ENCODE measurements at regions not wholly inside any gene's neighbourhood (a gene's known extent, or its start where the extent isn't known, plus 50 kb on each side); places are given as distances from the start of the nearest gene placed in this dataset.
"Not testable (repeated sequence)": the region's sequence is repeated elsewhere in the genome, so short reads cannot be mapped to it uniquely, and the experiment has no call there.

GRCh38 chr9:113678119-113678858 is 197.8 kb upstream of the ZNF618 start:
- no peak overlapping the region for H2AFZ ChIP-seq
- H3K9me2 ChIP-seq (replicated peaks; ENCODE audit: insufficient read depth), result no peaks in the 10 kb centered on the region
- no peaks in the 10 kb centered on the region for H3K36me3 ChIP-seq (replicated peaks; ENCODE audit: insufficient read depth, low read depth)
- no peaks in the 10 kb centered on the region for H4K20me1 ChIP-seq (ENCODE audit: insufficient read depth, poor library complexity, severe bottlenecking)
- no peak overlapping the region for H3K27ac ChIP-seq
- no peaks in the 10 kb centered on the region for H3K4me1 ChIP-seq (ENCODE audit: insufficient read depth)
- H3K4me2 ChIP-seq, result no peak overlapping the region
- no peak for DNase-seq (ENCODE audit: low spot score)
- no peaks in the 10 kb centered on the region for H3K9me3 ChIP-seq (ENCODE audit: low read depth)
- WGBS (ENCODE audit: low lambda C conversion rate, missing lambda C conversion rate), result 62% methylated on average over 3 of the region's 3 CpGs
- TF ChIP-seq CTCF (IDR thresholded peaks at IDR 0.05; ENCODE audit: poor library complexity), result no peak
- H3K27me3 ChIP-seq, result no peaks in the 10 kb centered on the region
- no peak overlapping the region for H3K4me3 ChIP-seq
- no peaks in the 10 kb centered on the region for H3K79me2 ChIP-seq

GRCh38 chr9:113678859-113679256 is 197.3 kb upstream of the ZNF618 start:
- Histone ChIP-seq H3K4me2 (no peak overlapping the region), H3K4me3 (no peak overlapping the region), H2AFZ (no peak overlapping the region), H3K79me2 (no peaks in the 10 kb centered on the region), H3K9me3 (ENCODE audit: low read depth) (no peaks in the 10 kb centered on the region), H3K9me2 (replicated peaks; ENCODE audit: insufficient read depth) (no peaks in the 10 kb centered on the region), H3K36me3 (replicated peaks; ENCODE audit: insufficient read depth, low read depth) (no peaks in the 10 kb centered on the region), H4K20me1 (ENCODE audit: insufficient read depth, poor library complexity, severe bottlenecking) (no peaks in the 10 kb centered on the region), H3K27ac (no peak overlapping the region), H3K4me1 (ENCODE audit: insufficient read depth) (no peaks in the 10 kb centered on the region), H3K27me3 (no peaks in the 10 kb centered on the region)
- no peak for DNase-seq (ENCODE audit: low spot score)
- WGBS (ENCODE audit: low lambda C conversion rate, missing lambda C conversion rate), result 63% methylated on average over 2 of the region's 2 CpGs
- TF ChIP-seq CTCF (IDR thresholded peaks at IDR 0.05; ENCODE audit: poor library complexity), result no peak
- TF ChIP-seq EZH2phosphoT487 (IDR thresholded peaks at IDR 0.05; ENCODE audit: low read depth, severe bottlenecking, unreplicated experiment), result no peak
- TF ChIP-seq EZH2 (IDR thresholded peaks at IDR 0.05; ENCODE audit: borderline replicate concordance), result no peak

GRCh38 chr9:113682297-113682771 is 193.8 kb upstream of the ZNF618 start:
- Histone ChIP-seq H2AFZ (no peak overlapping the region), H3K4me2 (peak overlapping the region; percentile 13), H3K9me3 (ENCODE audit: low read depth) (no peaks in the 10 kb centered on the region), H3K27ac (peak overlapping the region; percentile 13), H3K4me1 (ENCODE audit: insufficient read depth) (no peaks in the 10 kb centered on the region), H3K27me3 (peaks cover 32% of the 10 kb centered on the region), H4K20me1 (ENCODE audit: insufficient read depth, poor library complexity, severe bottlenecking) (no peaks in the 10 kb centered on the region), H3K4me3 (no peak overlapping the region), H3K9me2 (replicated peaks; ENCODE audit: insufficient read depth) (no peaks in the 10 kb centered on the region), H3K36me3 (replicated peaks; ENCODE audit: insufficient read depth, low read depth) (no peaks in the 10 kb centered on the region), H3K79me2 (no peaks in the 10 kb centered on the region)
- 10% methylated on average over 9 of the region's 9 CpGs for WGBS (ENCODE audit: low lambda C conversion rate, missing lambda C conversion rate)
- TF ChIP-seq EZH2phosphoT487 (IDR thresholded peaks at IDR 0.05; ENCODE audit: low read depth, severe bottlenecking, unreplicated experiment) (no peak), CTCF (IDR thresholded peaks at IDR 0.05; ENCODE audit: poor library complexity) (peak; percentile 89), EZH2 (IDR thresholded peaks at IDR 0.05; ENCODE audit: borderline replicate concordance) (no peak)
- DNase-seq (ENCODE audit: low spot score), result peak; percentile 89

DNA sequence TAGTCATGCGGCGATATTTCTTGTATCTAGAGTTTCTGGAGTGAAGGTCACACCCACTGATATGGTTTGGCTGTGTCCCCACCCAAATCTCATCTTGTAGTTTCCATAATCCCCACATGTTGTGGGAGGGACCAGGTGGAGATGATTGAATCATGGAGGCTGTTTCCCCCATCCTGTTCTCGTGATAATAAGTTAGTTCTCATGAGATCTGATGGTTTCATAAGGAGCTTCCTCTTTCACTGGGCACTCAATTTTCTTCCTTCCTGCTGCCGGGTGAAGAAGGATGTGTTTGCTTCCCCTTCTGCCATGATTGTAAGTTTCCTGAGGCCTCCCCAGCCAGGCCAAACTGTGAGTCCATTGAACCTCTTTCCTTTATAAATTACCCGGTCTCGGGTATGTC is 190.5 kb upstream of the ZNF618 start:
- H3K4me1 ChIP-seq (ENCODE audit: insufficient read depth); H3K27ac ChIP-seq; H3K36me3 ChIP-seq (replicated peaks; ENCODE audit: insufficient read depth, low read depth); DNase-seq (ENCODE audit: low spot score); H3K9me3 ChIP-seq (ENCODE audit: low read depth); H3K9me2 ChIP-seq (replicated peaks; ENCODE audit: insufficient read depth); H3K4me2 ChIP-seq; H3K4me3 ChIP-seq; H2AFZ ChIP-seq; H4K20me1 ChIP-seq (ENCODE audit: insufficient read depth, poor library complexity, severe bottlenecking); H3K79me2 ChIP-seq: not testable (repeated sequence)
- peaks cover 59% of the 10 kb centered on the region for H3K27me3 ChIP-seq
- WGBS (ENCODE audit: low lambda C conversion rate, missing lambda C conversion rate), result 76% methylated on average over 6 of the region's 6 CpGs

Measured in hepatocyte (in vitro differentiated cells).